B cell (primary cell): ENCODE measurements at regions not wholly inside any gene's neighbourhood (a gene's known extent, or its start where the extent isn't known, plus 50 kb on each side); places are given as distances from the start of the nearest gene placed in this dataset.

ENCODE experiments used
- EZH2 ChIP-seq: IDR thresholded peaks from 2 replicates; pipeline ENCODE4 v1.6.1; 2012; ENCODE audit warnings: borderline replicate concordance, low read depth, mild to moderate bottlenecking, moderate library complexity, low read length; ENCODE audit not compliant: insufficient read depth, poor library complexity, severe bottlenecking
- TF ChIP-seq, protein P1 (sequence below): fragments of 200-600 bp; IDR thresholded peaks from one replicate; pipeline ENCODE4 v1.8.0; 2022; ENCODE audit warnings: antibody characterized with exemption, mild to moderate bottlenecking

DNA sequence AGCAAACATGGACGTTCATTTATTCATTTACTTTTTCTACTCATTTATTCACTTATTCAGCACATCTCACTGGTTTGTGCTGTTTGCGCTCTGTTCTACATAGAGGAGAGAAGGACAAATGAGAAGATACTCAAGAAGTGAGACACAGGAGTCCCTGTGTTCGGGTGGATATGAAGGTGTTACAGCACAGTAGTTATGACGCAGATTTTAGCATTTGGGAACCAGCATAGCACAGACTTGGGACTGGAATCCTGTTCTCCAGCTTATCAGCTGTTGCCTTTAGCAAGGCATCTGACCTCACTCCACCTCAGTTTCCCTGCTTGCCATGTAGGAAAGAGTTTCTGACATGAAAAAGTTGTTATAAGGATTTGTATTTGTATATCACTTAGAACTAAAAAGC is 430.1 kb downstream of the MAFB start:
- no peak for TF ChIP-seq EZH2
- TF ChIP-seq, protein P1, sequence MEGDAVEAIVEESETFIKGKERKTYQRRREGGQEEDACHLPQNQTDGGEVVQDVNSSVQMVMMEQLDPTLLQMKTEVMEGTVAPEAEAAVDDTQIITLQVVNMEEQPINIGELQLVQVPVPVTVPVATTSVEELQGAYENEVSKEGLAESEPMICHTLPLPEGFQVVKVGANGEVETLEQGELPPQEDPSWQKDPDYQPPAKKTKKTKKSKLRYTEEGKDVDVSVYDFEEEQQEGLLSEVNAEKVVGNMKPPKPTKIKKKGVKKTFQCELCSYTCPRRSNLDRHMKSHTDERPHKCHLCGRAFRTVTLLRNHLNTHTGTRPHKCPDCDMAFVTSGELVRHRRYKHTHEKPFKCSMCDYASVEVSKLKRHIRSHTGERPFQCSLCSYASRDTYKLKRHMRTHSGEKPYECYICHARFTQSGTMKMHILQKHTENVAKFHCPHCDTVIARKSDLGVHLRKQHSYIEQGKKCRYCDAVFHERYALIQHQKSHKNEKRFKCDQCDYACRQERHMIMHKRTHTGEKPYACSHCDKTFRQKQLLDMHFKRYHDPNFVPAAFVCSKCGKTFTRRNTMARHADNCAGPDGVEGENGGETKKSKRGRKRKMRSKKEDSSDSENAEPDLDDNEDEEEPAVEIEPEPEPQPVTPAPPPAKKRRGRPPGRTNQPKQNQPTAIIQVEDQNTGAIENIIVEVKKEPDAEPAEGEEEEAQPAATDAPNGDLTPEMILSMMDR: no peak
